ENCODE measurements at regions not wholly inside any gene's neighbourhood (a gene's known extent, or its start where the extent isn't known, plus 50 kb on each side); places are given as distances from the start of the nearest gene placed in this dataset.

DNA sequence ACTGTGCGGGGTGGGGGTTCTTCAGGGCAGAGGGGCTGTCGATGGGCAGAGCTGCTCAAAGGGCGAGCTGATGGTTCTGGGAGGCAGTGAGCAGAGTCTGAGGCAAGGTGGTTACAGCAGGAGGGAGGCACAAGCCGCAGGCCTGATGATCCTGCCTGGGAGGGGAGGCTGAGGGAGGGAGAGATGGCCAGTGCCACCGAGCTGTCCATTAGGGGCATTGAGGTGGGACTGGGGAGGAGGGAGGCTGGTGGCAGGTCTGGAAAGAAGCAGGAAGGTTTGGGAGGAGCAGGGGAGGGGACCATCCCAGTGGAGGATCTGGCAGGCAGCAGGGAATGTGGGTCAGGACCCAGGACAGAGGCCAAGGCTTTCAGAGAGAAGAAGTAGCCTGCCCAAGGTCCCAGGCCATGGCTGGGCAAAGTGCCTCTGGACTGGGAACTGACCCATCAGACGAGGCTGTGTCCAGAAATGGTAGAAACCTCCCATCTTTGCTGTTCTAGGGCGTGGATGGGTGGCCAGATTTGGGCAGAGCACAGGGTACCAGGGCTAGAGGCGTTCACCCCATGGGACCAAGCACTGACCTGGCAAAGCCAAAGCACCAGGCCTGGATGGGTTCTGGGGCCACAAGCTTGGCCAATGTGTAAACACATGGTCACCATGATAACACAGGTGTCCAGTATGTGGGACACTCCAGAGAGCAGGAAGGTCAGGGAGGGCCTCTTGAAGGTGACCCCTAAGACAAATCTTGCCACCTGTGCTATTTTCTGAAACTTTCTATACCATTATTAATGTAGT is 55.5 kb downstream of the INHBB start:
- no peak for DNase-seq

- no peak for DNase-seq
These were observed 56.1 kb downstream of the INHBB start for GRCh38 chr2:120402067-120402433.

DNA sequence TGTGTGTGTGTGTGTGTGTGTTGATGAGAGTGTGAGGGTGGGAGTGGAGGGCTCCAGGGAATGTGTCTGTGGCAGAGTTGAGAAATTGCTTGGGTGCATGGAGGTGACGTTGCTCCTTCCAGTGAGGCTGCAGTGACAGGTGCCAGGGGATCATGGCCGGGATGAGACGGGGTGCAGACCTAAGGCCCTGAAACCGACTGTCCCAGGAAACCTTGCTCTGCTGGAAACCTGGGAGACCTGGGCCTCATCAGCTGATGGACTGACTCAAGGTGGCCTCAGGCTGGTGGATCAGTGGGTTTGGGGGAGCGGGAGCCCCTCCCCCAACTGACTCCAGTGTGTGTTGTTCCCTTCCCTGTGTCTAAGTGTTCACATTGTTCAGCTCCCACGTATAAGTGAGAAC is 56.6 kb downstream of the INHBB start:
- DNase-seq = no peak

- DNase-seq = no peak
These were observed 57.3 kb downstream of the INHBB start for GRCh38 chr2:120403261-120403660.

GRCh38 chr2:120403676-120404075 is 57.7 kb downstream of the INHBB start:
- DNase-seq = no peak

GRCh38 chr2:120404274-120404673 is 58.3 kb downstream of the INHBB start:
- no peak for DNase-seq

DNA sequence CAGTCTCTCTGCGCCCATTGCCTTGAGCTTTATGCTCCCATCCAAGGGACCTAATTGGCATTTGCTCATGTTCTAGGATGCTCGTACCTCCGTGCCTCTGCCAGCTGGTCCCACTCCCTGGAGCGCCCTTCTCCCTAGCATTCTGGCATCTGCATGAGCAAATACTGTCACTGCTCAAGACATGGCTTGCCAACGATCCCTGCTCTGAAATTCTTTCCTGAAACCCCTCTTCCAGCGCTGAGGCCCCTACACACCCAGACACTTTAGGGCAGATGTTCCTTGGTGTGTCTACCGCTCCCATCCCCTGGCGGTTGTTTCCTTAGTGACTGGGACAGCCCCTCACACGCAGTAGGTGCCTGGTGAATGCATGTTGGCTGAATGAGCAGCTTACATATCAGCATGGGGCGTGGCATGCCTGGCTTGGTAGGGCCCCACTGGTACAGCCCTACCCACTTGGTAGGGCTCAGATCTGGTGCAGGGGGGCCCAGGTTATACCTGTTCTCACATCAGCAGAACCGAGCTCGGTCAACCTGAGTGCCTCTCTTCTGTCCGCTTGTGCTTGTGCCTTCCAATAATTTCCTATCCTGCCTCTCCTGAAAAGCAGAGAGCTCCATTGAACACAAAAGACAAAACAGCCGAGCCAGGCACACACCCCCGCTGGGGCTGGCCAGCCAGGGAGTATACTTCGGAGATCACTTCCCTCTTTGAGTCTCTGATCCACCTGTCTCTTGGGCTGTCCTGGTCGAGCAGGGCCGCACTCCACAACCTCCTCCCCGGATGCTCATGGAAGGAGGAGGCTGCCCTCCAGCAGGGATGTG is 59.2 kb downstream of the INHBB start:
- no peak for DNase-seq

- no peak for DNase-seq
These were observed 59.8 kb downstream of the INHBB start for GRCh38 chr2:120405759-120406099.

DNA sequence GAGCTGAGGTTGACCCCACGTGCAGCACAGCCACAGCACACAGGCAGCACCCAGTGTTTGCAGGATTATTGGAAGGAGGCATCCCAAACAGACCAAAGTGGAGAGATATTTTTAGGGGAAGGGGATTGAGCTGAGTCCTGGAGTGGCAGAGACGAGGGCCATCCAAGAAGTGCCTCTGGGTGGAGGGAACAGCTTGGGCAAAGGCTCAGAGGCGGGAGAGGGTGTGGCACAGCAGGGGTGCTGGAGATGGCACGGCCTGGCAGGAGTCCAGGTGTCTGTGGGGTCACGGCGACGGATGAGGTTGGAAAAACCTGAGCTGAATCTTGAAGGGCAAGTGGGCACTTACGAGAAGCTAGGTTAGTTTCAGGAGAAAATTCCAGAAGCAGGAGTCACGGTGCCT is 60.6 kb downstream of the INHBB start:
- no peak for DNase-seq

- no peak for DNase-seq
These were observed 64.6 kb downstream of the INHBB start for GRCh38 chr2:120410487-120410886.

GRCh38 chr2:120415060-120415459 is 69.1 kb downstream of the INHBB start:
- no peak for DNase-seq

GRCh38 chr2:120415728-120416509 is 70.0 kb downstream of the INHBB start:
- no peak for DNase-seq

GRCh38 chr2:120418174-120418787 is 72.3 kb downstream of the INHBB start:
- no peak for DNase-seq

DNA sequence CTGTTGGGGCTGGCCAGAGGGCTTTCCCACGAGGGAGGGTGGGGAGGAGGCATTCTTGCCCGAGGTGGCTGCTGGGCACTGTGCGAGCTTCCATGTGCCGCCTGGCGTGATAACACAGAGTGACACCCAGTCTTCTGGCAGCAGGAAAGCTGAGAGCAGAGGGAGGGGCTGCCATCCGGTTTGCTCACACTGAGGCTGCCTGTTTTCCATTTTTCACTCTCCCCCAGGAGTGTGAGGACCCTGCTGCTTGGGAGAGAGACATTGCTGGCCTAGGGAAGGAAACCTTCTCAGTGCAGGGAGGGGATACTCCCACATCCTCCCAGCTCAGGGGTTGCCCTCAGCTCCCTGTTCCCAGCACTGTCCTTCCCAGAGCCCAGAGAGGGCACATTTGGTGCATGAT is 73.1 kb downstream of the INHBB start:
- DNase-seq = no peak

DNA sequence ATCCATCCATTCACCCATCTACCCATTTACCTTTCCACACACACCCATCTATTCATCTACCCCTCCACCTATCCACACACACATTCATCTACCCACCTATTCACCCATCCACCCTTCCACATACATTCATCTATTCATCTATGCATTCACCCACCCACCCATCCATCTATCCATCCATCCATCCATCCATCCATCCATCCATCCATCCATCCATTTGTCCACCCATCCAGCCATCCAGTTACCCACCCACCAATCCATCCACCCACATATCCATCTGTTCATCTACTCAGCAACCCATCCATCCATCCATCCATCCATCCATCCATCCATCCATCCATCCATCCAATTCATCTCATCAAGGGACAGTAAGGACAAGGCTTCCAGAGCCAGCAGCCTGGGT is 74.0 kb downstream of the INHBB start:
- no peak for DNase-seq

DNA sequence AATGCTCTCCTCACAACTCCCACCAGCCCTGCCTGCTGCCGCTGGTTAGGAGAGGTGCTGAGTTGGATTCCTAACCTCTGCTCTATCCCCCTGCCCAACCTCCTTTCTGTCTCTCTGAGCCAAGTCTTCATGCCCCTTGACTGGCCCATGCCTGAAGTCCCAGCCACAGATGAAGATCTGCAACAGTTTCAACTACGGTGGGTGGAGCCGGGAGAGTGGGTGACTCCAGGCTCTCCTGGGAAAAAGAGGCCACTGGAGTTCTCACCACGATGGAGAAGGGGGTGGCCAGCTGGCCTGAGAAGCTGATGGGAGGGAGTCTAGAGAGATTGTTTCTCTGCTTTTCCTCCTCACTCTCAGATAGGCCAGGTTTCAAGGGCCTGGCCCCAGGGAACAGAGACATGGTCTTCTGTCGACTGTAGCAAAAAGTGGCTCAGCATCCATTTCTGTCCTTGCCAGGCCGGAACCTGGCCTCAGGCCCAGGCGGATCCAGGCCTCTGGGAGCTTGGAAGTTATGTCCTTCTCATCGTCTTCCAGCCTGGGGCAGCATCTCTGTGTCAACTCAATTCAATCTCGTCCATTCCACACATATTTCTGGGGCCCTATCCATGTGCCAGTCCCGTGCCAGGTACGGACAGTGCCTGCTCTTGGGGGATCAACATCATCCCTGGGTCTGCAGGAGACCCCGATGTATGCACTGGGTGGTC is 75.3 kb downstream of the INHBB start:
- DNase-seq = no peak

- no peak for DNase-seq
These were observed 75.9 kb downstream of the INHBB start for GRCh38 chr2:120421830-120422175.

GRCh38 chr2:120422465-120423160 is 76.7 kb downstream of the INHBB start:
- no peak for DNase-seq

GRCh38 chr2:120423167-120423943 is 77.4 kb downstream of the INHBB start:
- DNase-seq = no peak

DNA sequence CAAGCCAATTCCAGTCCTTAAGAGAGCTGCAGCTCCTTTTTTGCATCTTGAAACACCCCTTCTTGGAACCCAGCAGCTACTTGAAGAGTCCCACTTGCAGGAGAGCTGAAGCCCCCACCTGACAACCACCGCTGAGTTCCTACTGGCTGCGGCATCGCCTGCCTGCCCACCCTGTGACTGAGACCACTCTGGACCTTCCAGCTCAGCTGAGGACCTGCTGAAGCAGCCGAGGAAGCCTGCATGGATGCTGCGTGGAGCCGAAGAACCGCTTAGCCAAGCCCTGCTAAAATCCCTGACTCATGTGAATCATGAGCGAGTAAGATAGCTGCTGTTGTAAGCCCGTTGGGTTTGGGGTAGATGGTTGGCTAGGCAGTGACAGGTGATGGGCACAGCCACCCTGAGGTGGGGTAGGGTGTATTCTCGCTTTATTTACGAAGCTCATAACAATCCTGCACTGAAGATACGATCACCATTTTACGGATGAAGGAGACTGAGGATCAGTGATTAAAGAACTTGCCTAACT is 78.4 kb downstream of the INHBB start:
- no peak for DNase-seq

GRCh38 chr2:120425014-120425413 is 79.1 kb downstream of the INHBB start:
- DNase-seq = no peak

Measured in NCI-H510A (cell line).